Activated naive CD8-positive, alpha-beta T cell (primary cell): ENCODE measurements at regions not wholly inside any gene's neighbourhood (a gene's known extent, or its start where the extent isn't known, plus 50 kb on each side); places are given as distances from the start of the nearest gene placed in this dataset.

Source experiments
- H3K27ac Mint-ChIP-seq: one replicate; pipeline ENCODE4 v1.8.0; 2021; ENCODE audit warnings: mixed read lengths
- H3K27me3 Mint-ChIP-seq: one replicate; pipeline ENCODE4 v1.8.0; 2021; ENCODE audit warnings: mixed read lengths
- H3K36me3 Mint-ChIP-seq: one replicate; pipeline ENCODE4 v1.8.0; 2021; ENCODE audit warnings: mixed read lengths
- H3K4me1 Mint-ChIP-seq: one replicate; pipeline ENCODE4 v1.8.0; 2021; ENCODE audit warnings: low read depth, mixed read lengths
- H3K4me3 Mint-ChIP-seq: one replicate; pipeline ENCODE4 v1.8.0; 2021; ENCODE audit warnings: mild to moderate bottlenecking, mixed read lengths
- H3K9me3 Mint-ChIP-seq: one replicate; pipeline ENCODE4 v1.8.0; 2021; ENCODE audit warnings: low read depth, mixed read lengths

DNA sequence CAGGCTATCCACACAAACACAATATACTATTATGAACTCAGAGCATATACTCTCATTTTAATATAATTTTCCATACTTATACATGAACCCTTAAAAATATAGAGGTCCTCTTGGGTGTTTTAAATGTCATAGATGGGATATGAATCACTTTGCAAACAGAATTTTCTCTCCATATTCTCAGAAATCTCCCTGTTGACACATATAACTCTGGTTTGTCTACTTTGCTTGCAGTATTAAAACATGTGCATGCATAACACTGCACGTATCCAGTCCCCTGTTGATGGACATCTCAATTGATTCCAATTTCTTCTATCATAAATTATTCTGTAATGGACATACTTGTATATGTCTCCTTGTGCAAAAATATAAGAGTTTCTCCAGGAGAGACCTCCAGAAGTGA, 417.5 kb upstream of the TBX3 start:
- H3K4me1 Mint-ChIP-seq = no peaks in the 10 kb centered on the region
- H3K27ac Mint-ChIP-seq = no peak overlapping the region
- H3K27me3 Mint-ChIP-seq = peaks cover 2% of the 10 kb centered on the region
- no peaks in the 10 kb centered on the region for H3K36me3 Mint-ChIP-seq
- H3K4me3 Mint-ChIP-seq = no peak overlapping the region
- H3K9me3 Mint-ChIP-seq = peaks cover 5% of the 10 kb centered on the region

DNA sequence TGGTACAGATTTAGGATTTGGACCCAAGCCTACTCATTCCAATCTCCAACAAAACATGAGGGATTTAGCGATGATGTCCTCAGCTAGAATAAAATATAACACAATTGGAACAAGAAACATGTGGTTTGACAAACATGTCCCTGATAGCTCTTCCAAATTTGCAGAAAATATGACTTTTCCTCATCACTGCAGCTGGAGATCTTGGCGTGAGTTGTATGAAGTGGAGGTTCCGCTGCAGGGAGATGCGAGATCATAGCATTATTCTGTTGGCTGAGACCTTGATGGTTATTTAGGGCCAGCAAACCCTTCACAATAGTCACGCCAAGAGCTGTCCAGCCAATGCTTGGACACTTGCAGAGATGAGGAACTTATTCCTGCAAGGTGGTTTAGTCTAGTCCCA, 413.4 kb upstream of the TBX3 start:
- Mint-ChIP-seq H3K4me1 (no peaks in the 10 kb centered on the region), H3K27ac (no peak overlapping the region), H3K27me3 (peaks cover 2% of the 10 kb centered on the region), H3K9me3 (peaks cover 8% of the 10 kb centered on the region), H3K36me3 (no peaks in the 10 kb centered on the region), H3K4me3 (no peak overlapping the region)

DNA sequence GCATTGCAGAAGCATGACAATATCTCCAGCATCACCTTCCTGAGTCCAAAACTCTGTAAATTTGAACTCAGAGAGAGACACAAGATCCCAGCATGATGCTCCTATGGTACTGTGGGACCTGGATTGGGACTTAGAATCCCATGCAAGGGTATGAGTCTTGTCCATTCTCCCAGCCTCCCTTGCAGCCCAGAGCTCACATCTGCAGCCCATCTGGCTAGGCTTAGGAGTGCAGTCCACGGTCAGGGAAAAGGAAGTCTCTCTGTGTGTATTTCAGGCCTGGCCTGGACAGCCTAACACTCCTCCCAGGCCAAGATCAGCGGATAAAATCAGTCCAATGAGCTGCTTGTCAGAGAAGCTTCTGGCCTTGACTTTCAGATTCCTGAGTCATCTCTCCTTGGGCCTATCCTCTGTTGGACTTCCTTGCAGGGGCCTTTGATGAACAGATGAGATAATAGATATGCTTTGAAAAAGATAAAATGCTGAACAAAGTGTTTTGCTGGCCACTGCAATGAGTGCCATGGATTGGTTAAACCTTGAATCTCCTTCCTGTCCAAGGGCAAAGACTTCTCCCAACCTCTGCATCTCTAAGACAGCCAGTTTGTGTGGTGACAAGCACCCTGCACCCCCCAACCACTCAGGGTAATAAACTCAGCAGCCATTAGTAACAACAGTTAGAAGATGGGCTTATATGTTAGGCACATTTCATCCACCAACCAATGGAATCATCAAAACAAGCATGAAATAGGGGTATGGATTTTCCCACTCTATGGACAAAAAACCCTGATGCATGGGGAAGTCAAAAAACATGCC, 412.8 kb upstream of the TBX3 start:
- Mint-ChIP-seq H3K27me3 (peaks cover 2% of the 10 kb centered on the region), H3K36me3 (no peaks in the 10 kb centered on the region), H3K27ac (no peak overlapping the region), H3K9me3 (peaks cover 8% of the 10 kb centered on the region), H3K4me1 (no peaks in the 10 kb centered on the region), H3K4me3 (no peak overlapping the region)

DNA sequence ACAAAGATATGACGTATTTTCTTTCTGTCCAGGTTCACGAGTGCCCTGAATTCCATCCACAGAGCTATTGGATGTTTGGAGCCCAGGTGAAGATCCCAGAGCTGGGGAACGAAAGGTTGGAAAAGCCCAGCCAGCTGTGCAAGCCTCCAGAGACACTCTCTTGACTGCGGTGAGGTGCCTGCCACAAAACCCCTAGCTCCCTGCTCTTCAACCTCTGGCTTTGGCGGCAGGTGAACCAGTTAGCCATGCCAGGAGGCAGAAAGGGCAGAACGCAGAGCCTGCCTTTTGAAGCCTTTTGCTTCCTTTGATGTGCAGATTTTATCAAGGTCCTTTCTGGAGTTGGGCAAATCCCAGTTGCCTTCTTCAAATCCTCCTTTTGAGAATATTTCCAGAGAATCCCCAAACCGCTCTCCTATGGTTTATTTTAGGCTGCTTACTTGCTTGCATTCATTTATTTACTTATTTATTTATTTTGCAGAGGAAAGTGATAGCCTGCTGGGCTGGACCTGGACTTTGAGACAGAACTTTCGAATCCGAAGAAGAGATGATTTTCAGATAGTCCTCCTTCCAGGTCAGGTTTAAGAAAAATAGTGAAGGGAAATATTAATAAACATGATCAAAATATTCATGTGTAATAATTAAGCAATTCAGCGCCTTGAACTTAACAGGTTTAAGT, 411.2 kb upstream of the TBX3 start:
- Mint-ChIP-seq H3K4me1 (no peaks in the 10 kb centered on the region), H3K9me3 (peaks cover 8% of the 10 kb centered on the region), H3K27me3 (peaks cover 2% of the 10 kb centered on the region)

DNA sequence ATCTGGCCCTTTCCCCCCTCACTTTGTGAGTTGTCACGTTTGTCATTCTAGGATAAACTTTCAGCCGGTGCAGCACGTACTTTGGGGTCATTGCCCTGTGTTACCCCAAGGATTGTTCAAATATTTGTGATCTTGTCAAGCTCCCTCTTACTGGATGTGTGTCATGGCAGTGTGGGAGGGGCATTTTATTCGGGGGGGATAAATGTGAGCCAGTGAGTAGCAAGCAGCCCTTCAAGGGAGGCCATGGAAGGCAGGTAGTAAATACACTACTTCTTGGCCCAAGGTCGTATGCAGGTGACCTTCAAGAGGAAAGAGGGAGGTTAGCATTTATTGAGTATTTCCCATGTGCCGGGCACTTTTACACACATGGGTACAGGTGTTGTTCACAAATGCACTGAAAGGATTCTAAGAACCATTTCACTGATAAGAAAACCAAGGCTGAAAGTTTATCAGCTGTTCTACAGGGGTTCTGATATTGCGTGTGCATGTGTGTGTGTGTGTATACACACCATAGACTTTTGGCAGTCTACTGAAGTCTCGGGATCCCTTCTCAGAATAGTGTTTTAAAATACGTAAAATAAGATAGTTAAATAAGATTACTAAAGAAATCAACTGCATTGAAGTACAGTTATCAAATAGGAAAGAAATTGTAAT, 410.3 kb upstream of the TBX3 start:
- Mint-ChIP-seq H3K27me3 (peaks cover 2% of the 10 kb centered on the region), H3K4me1 (no peaks in the 10 kb centered on the region), H3K9me3 (peaks cover 8% of the 10 kb centered on the region), H3K4me3 (no peak overlapping the region), H3K27ac (no peak overlapping the region), H3K36me3 (no peaks in the 10 kb centered on the region)

More for the DNA sequence above, 411.2 kb upstream of the TBX3 start:
- Mint-ChIP-seq H3K27ac (no peak overlapping the region), H3K4me3 (no peak overlapping the region), H3K36me3 (no peaks in the 10 kb centered on the region)

DNA sequence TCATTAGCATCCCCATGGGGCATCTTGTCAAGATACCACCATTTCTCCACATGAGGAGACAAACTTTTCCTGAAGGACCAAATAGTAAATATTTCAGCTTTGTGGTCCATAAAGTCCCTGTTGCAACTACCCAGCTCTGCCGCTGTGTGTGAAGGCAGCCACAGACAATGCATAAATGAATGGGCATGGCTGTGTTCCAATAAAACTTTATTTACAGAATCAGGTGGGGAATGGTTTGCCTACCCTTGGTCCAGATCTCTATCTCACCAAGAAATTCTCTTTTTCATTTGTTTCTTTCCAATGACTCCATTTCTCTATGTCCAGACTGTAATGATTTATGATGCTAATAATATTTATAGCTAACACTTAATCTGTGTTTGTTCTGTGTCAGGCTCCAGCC, 409.3 kb upstream of the TBX3 start:
- Mint-ChIP-seq H3K4me3 (no peak overlapping the region), H3K27ac (no peak overlapping the region), H3K9me3 (peaks cover 8% of the 10 kb centered on the region), H3K27me3 (peaks cover 2% of the 10 kb centered on the region), H3K36me3 (no peaks in the 10 kb centered on the region), H3K4me1 (no peaks in the 10 kb centered on the region)

DNA sequence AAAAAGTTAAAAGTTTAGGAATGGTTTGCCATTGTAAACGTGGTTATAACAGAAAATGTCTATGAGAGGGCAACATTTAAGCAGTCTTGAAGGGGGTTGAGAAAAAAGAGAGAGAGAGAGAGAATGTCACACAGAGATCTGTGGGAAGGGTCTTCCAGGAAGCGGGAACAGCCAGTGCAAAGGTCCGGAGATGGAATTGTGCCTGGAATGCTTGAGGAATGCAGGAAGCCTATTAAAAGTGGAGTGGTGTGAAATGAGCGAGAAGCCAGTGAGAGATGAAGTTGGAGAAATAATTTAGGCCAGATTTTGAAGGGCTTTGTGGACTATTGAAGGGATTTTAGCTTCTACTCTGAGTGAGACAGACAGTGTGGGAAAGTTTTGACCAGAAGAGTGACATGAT, 406.8 kb upstream of the TBX3 start:
- Mint-ChIP-seq H3K4me3 (no peak overlapping the region), H3K27me3 (no peaks in the 10 kb centered on the region), H3K4me1 (no peaks in the 10 kb centered on the region), H3K9me3 (peaks cover 5% of the 10 kb centered on the region), H3K27ac (no peak overlapping the region), H3K36me3 (no peaks in the 10 kb centered on the region)

DNA sequence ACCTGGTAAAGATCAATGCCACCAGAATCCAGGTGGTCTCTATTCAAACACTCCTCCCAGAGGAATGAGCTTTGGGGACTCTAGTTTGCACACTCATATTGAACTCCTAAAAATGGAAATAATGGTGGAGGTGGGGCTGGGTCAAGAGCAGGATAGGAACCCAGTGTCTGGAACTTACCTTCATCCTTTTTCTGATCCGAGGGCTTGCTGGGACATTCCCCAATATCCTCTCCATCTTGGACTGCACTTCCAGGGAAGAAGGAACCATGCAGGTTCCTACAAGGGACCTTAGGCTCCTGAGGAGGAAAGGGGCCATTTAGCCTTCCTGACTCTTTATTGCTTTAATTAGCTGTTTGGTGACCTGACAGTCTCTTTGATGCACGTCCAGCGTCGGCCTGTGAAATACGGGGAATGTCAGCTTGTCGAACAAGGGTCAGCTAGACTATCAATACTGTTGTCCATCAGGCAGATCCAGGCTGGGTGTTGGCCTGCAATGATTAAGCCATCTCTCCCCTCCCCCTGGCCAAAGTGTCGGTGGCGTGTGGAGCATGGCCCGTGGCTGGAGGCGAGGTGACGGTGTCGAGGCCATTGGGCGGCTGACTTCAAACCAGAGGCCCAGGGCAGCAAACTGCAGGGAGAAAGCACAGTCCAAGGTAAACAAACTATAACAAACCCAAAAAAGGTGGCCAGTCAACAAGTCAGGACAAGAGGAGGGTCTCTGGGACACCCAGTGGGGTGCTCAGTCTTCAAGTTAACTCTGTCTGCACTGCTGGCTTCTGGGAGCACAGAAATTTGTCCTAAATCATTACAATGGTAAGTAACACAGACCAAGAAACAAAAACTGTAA, 405.2 kb upstream of the TBX3 start:
- Mint-ChIP-seq H3K27ac (no peak overlapping the region), H3K27me3 (no peaks in the 10 kb centered on the region), H3K4me3 (no peak overlapping the region), H3K36me3 (no peaks in the 10 kb centered on the region), H3K4me1 (no peaks in the 10 kb centered on the region), H3K9me3 (peaks cover 3% of the 10 kb centered on the region)

DNA sequence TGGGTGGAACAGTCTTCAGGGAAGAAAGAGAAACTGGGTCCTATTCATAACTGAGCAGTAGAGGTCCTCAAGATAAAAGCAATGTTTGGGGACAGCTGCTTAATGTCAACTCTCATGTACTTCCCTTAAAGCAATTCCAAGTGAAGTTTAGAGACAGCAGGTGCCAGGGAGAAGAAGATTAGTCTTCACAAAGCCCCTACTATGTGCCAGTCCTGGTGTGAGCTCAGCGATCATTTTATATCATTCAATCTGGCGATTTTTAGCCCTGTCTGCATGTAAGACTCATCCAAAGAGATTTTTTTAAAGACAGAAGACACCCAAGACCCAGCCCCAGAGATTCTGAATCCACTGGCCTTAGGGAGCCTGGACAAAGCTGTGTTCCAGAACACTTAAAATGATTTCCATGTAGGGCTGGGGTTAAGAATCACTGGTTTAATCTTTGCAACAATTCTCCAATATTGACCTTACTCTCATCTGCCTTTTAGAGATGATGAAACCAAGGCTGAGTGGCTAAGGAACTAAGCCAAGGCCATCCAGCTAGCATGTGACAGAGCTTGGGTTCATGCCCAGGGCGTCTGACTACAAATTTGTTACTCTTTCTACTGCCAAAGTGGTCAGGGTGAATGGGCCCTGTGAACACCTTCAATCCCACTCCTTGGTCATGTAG, 404.5 kb upstream of the TBX3 start:
- no peak overlapping the region for H3K27ac Mint-ChIP-seq
- no peaks in the 10 kb centered on the region for H3K4me1 Mint-ChIP-seq
- peaks cover 3% of the 10 kb centered on the region for H3K9me3 Mint-ChIP-seq
- no peaks in the 10 kb centered on the region for H3K27me3 Mint-ChIP-seq
- H3K4me3 Mint-ChIP-seq = no peak overlapping the region
- no peaks in the 10 kb centered on the region for H3K36me3 Mint-ChIP-seq

DNA sequence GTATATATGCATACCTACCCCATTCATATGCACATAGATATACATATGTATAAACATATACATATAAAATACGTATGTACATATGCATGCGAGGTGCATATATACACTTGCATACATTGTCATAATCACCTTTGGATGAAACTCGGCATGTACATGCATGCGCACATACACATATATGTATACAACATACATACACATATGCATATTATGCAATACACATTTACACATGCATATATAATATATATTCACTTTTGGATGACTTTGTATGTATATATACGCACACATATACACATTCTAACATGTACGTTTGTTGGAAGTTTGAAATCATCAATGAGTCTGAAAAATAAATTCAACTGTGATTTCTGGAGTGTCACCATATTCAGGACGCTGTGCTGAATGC, 401.6 kb upstream of the TBX3 start:
- H3K36me3 Mint-ChIP-seq = no peaks in the 10 kb centered on the region
- no peaks in the 10 kb centered on the region for H3K4me1 Mint-ChIP-seq
- H3K27ac Mint-ChIP-seq = no peak overlapping the region
- H3K9me3 Mint-ChIP-seq = peaks cover 3% of the 10 kb centered on the region
- H3K4me3 Mint-ChIP-seq = no peak overlapping the region
- H3K27me3 Mint-ChIP-seq = peaks cover 2% of the 10 kb centered on the region

DNA sequence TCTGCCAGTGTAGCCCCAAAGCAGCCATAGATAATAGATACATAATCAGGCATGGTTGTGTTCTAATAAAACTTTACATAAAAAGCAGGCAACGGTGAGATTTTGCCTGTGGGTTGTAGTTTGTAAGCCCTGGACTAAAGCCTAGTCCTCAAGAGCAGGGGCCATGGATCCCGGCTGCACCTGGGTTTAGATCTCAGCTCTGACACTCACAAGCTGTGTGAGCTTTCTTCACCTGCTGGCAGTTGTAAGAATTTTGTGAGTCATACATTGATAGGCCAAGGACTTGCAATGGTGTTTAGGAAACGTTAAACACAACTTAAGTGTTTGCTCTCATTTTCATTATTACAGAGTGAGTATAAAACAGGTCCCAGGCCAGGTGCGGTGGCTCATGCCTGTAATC, 395.8 kb upstream of the TBX3 start:
- Mint-ChIP-seq H3K4me1 (no peaks in the 10 kb centered on the region), H3K4me3 (no peak overlapping the region), H3K27me3 (peaks cover 2% of the 10 kb centered on the region), H3K36me3 (no peaks in the 10 kb centered on the region), H3K9me3 (peaks cover 14% of the 10 kb centered on the region), H3K27ac (no peak overlapping the region)

DNA sequence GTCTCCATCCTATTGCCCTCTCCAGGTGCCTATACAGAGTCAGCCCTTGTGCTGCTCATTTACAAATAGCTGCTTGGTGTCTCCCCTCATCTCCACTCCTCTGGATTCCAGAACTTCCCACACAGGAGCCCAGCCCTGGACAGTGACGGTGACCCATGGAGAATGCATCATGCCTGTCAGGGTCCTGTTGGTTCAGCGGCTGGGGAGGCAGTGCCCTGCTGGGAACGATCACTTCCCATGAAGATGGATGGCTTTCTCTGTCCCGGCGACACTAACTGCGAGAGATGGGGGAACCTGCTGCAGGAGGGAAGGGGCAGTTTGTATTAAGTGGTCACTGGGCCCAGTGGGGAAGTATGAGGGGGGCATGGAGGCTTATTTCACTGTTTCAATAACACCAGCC, 395.0 kb upstream of the TBX3 start:
- peaks cover 2% of the 10 kb centered on the region for H3K27me3 Mint-ChIP-seq
- peaks cover 14% of the 10 kb centered on the region for H3K9me3 Mint-ChIP-seq
- H3K4me1 Mint-ChIP-seq = no peaks in the 10 kb centered on the region
- no peaks in the 10 kb centered on the region for H3K36me3 Mint-ChIP-seq
- no peak overlapping the region for H3K27ac Mint-ChIP-seq
- no peak overlapping the region for H3K4me3 Mint-ChIP-seq

DNA sequence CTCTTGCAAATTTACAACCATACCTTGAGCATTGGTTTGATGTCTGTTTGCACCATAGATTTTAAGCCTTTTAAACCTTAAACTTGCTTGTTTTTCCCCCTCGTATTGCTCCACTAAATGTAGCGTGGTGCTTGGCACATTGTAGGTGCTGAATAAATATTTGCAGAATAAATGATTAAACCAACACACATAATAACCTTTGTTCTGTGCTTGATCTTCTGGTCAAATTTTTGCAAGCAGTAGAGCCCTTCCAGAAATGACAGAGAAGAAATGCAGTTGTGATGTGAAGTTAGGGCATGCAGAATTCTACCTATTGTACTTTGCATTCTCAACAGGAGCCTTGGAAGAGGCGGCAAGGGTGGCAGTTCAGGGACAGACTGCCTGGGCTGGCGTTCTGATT, 394.4 kb upstream of the TBX3 start:
- Mint-ChIP-seq H3K36me3 (no peaks in the 10 kb centered on the region), H3K27ac (no peak overlapping the region), H3K4me1 (no peaks in the 10 kb centered on the region), H3K27me3 (peaks cover 1% of the 10 kb centered on the region), H3K9me3 (peaks cover 18% of the 10 kb centered on the region), H3K4me3 (no peak overlapping the region)

DNA sequence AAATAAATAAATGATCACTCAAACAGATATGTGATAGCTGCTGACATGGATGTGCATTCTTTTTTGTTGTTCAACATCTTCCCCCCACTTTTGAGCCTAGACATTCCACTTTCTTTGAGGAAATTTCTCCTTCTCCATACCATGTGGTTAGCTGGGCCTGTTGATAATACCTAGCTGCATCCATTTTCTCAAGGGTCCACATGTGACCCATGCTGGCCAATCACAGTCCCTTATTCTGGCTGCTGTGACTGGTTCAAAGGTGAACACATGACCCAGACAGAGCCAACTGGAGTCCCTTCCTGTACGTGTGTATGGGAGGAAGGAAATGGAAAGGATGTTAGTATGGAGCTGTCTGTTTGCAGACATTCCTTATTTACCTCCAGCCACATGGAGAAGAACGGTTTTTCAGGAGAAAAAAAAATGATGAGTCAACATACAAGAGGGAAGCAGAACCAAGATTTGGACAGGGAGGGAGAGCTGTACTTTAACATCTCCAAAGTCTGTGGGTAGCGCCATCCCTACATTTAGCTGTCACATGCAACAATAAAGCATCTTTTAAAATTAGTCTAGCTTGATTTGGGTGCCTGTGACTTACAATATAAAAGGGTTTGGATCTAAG, 391.7 kb upstream of the TBX3 start:
- H3K4me1 Mint-ChIP-seq = no peaks in the 10 kb centered on the region
- H3K27me3 Mint-ChIP-seq = no peaks in the 10 kb centered on the region
- H3K36me3 Mint-ChIP-seq = no peaks in the 10 kb centered on the region
- no peak overlapping the region for H3K4me3 Mint-ChIP-seq
- H3K9me3 Mint-ChIP-seq = peaks cover 18% of the 10 kb centered on the region
- H3K27ac Mint-ChIP-seq = no peak overlapping the region
